LNCaP clone FGC (cell line): ENCODE measurements at regions not wholly inside any gene's neighbourhood (a gene's known extent, or its start where the extent isn't known, plus 50 kb on each side); places are given as distances from the start of the nearest gene placed in this dataset.

Experiments used
- DNase-seq: peaks from one replicate; pipeline ENCODE4 v3.0.0-alpha.2; 2011; ENCODE audit warnings: low read depth
- H3K4me3 ChIP-seq: 2 replicates; pipeline ENCODE4 v1.5.1; 2011; ENCODE audit warnings: mild to moderate bottlenecking, low read depth, low read length, control low read depth
- CTCF ChIP-seq: IDR thresholded peaks from 2 replicates; pipeline ENCODE4 v1.5.1; 2012; ENCODE audit warnings: mild to moderate bottlenecking; ENCODE audit not compliant: control insufficient read depth, insufficient read depth; ENCODE audit errors: extremely low read depth

GRCh38 chr18:61039251-61039650 lies 294.0 kb upstream of the CDH20 start:
- no peak for TF ChIP-seq CTCF
- DNase-seq: no peak
- H3K4me3 ChIP-seq: no peak overlapping the region

- no peak overlapping the region for H3K4me3 ChIP-seq
- DNase-seq: no peak
- TF ChIP-seq CTCF: no peak
Measured at GRCh38 chr18:61047794-61048193, 285.4 kb upstream of the CDH20 start.

GRCh38 chr18:61057443-61057842 lies 275.8 kb upstream of the CDH20 start:
- H3K4me3 ChIP-seq: no peak overlapping the region
- no peak for DNase-seq
- no peak for TF ChIP-seq CTCF

GRCh38 chr18:61062258-61062657 lies 271.0 kb upstream of the CDH20 start:
- no peak for DNase-seq
- no peak for TF ChIP-seq CTCF
- no peak overlapping the region for H3K4me3 ChIP-seq

- no peak for DNase-seq
- no peak for TF ChIP-seq CTCF
- H3K4me3 ChIP-seq: no peak overlapping the region
Measured at GRCh38 chr18:61064911-61065310, 268.3 kb upstream of the CDH20 start.

GRCh38 chr18:61076986-61077385 lies 256.2 kb upstream of the CDH20 start:
- no peak for DNase-seq
- TF ChIP-seq CTCF: no peak
- no peak overlapping the region for H3K4me3 ChIP-seq

GRCh38 chr18:61079714-61080113 lies 253.5 kb upstream of the CDH20 start:
- TF ChIP-seq CTCF: no peak
- no peak for DNase-seq
- H3K4me3 ChIP-seq: no peak overlapping the region
